Spinal cord (tissue), 9 donors: ENCODE measurements at regions not wholly inside any gene's neighbourhood (a gene's known extent, or its start where the extent isn't known, plus 50 kb on each side); places are given as distances from the start of the nearest gene placed in this dataset.
"Not testable (repeated sequence)": the region's sequence is repeated elsewhere in the genome, so short reads cannot be mapped to it uniquely, and the experiment has no call there.

ENCODE experiments used
- DNase-seq, 6 donors: peaks; one replicate each; pipeline versions ENCODE4 v3.0.0 to v3.0.0-alpha.2; 2013 to 2015; ENCODE audit warnings: low spot score in 6 of 6, low read depth in 4 of 6
- H3K27ac ChIP-seq: one replicate; pipeline ENCODE4 v1.5.1; 2013; ENCODE audit warnings: low read depth, low read length, control low read depth
- H3K27me3 ChIP-seq: one replicate; pipeline ENCODE4 v1.6.1; 2013; ENCODE audit warnings: low read length; ENCODE audit not compliant: control insufficient read depth, insufficient read depth
- H3K36me3 ChIP-seq: one replicate; pipeline ENCODE4 v1.6.1; 2013; ENCODE audit warnings: low read length; ENCODE audit not compliant: control insufficient read depth, insufficient read depth
- H3K4me1 ChIP-seq: one replicate; pipeline ENCODE4 v1.6.1; 2013; ENCODE audit warnings: low read length; ENCODE audit not compliant: control insufficient read depth, insufficient read depth
- H3K4me3 ChIP-seq: one replicate; pipeline ENCODE4 v1.5.1; 2013; ENCODE audit warnings: low read depth, low read length, control low read depth
- H3K9me3 ChIP-seq: one replicate; pipeline ENCODE4 v1.6.1; 2013; ENCODE audit warnings: low read length; ENCODE audit not compliant: control insufficient read depth, insufficient read depth
- WGBS: methylation state at CpG from one replicate; pipeline ENCODE4 v1.1.5; 2013; ENCODE audit warnings: missing lambda C conversion rate; ENCODE audit not compliant: insufficient coverage; 5-methylcytosine and 5-hydroxymethylcytosine counted together
- donor health status: healthy.

DNA sequence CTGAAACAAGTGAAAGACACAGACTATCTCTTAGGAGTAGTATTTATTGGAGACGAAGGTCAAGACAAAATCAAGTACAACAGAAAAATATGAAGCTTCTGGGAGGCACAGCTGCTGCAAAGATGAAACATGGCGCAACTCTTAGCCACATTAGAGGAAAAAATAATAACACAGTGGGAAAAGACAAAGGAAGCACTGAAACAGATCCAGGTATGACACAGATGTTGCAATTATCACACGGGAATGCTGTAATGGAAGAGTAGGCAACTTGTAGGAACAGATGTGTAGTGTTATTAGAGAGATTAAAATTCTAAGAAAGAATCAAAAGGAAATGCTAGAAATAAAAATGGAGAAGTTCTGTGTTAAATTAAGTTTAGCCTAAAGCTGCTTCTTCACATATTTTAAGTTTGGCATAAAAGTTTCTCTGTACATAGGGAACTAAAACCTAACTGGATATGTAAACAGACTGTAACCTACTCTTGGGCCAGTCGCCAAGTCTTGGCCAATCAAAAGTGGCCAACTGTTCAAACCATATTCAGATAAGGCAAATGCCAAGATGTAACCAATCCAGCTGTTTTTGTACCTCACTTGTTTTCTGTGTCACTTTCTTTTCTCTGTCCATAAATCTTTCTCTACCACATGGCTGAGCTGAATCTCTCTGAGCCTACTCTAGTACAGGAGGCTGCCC lies 1132.0 kb upstream of the LRRTM3 start:
- H3K27ac ChIP-seq = no peak overlapping the region
- DNase-seq = peak in 1 of 6 donors; percentile 26
- H3K36me3 ChIP-seq = no peaks in the 10 kb centered on the region
- H3K9me3 ChIP-seq = no peaks in the 10 kb centered on the region
- H3K27me3 ChIP-seq = no peaks in the 10 kb centered on the region
- no peak overlapping the region for H3K4me3 ChIP-seq
- 78% methylated on average over 3 of the region's 4 CpGs for WGBS
- H3K4me1 ChIP-seq = no peaks in the 10 kb centered on the region

- not testable (repeated sequence) for H3K4me1 ChIP-seq, H3K9me3 ChIP-seq, H3K27me3 ChIP-seq, H3K36me3 ChIP-seq, H3K4me3 ChIP-seq, DNase-seq, H3K27ac ChIP-seq
- 96% methylated on average over 13 of the region's 19 CpGs for WGBS
Observed at GRCh38 chr10:65794861-65795260, 1131.0 kb upstream of the LRRTM3 start.

DNA sequence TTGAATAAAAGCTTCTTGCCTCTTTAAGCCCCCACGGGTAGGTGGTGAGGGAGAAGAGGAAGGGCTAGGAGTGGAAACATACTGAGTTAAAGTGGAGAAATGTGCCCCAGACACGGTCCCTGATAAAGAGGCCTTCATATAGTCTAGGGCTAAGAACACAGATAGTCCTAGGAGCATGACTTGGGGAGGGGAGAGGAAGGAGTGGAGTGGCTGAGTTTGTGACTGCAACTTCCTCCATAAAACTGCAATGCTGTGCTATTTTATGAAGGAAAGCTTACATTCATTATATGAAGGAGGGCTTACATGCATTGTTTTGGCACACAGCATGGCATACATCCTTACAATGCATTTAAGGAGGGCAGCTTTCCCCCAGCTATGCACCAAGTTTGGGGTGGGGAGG lies 1129.4 kb upstream of the LRRTM3 start:
- no peaks in the 10 kb centered on the region for H3K4me1 ChIP-seq

GRCh38 chr10:65798133-65798532 lies 1127.7 kb upstream of the LRRTM3 start:
- no peak for DNase-seq
- Histone ChIP-seq H3K36me3 (no peaks in the 10 kb centered on the region), H3K27ac (no peak overlapping the region), H3K4me3 (no peak overlapping the region), H3K9me3 (no peaks in the 10 kb centered on the region), H3K27me3 (no peaks in the 10 kb centered on the region), H3K4me1 (no peaks in the 10 kb centered on the region)
- 97% methylated on average over 3 of the region's 3 CpGs for WGBS

More for the DNA sequence above, 1129.4 kb upstream of the LRRTM3 start:
- no peak for DNase-seq
- Histone ChIP-seq H3K9me3 (no peaks in the 10 kb centered on the region), H3K36me3 (no peaks in the 10 kb centered on the region), H3K4me3 (no peak overlapping the region), H3K27me3 (no peaks in the 10 kb centered on the region), H3K27ac (no peak overlapping the region)
- WGBS = 54% methylated on average over 2 of the region's 2 CpGs

GRCh38 chr10:65802391-65802790 lies 1123.4 kb upstream of the LRRTM3 start:
- no peak overlapping the region for H3K4me3 ChIP-seq
- no peaks in the 10 kb centered on the region for H3K36me3 ChIP-seq
- WGBS = no CpG with 5 or more reads among the region's 2 CpGs
- no peaks in the 10 kb centered on the region for H3K27me3 ChIP-seq
- H3K9me3 ChIP-seq = no peaks in the 10 kb centered on the region
- DNase-seq = no peak
- no peak overlapping the region for H3K27ac ChIP-seq
- no peaks in the 10 kb centered on the region for H3K4me1 ChIP-seq

- Histone ChIP-seq H3K9me3 (no peaks in the 10 kb centered on the region), H3K27me3 (no peaks in the 10 kb centered on the region), H3K36me3 (no peaks in the 10 kb centered on the region), H3K4me3 (no peak overlapping the region), H3K4me1 (no peaks in the 10 kb centered on the region), H3K27ac (no peak overlapping the region)
- DNase-seq = peak in 2 of 6 donors; percentile 47 to 58
- 40% methylated on average over 1 of the region's 1 CpG for WGBS
Observed at GRCh38 chr10:65805511-65805910, 1120.3 kb upstream of the LRRTM3 start.

GRCh38 chr10:65805993-65806392 lies 1119.8 kb upstream of the LRRTM3 start:
- no CpG with 5 or more reads among the region's 1 CpG for WGBS
- Histone ChIP-seq H3K27me3 (no peaks in the 10 kb centered on the region), H3K36me3 (no peaks in the 10 kb centered on the region), H3K4me3 (no peak overlapping the region), H3K4me1 (no peaks in the 10 kb centered on the region), H3K9me3 (no peaks in the 10 kb centered on the region), H3K27ac (no peak overlapping the region)
- DNase-seq = peak in 2 of 6 donors; percentile 9 to 16

GRCh38 chr10:65808687-65809333 lies 1117.0 kb upstream of the LRRTM3 start:
- Histone ChIP-seq H3K36me3 (no peaks in the 10 kb centered on the region), H3K27me3 (no peaks in the 10 kb centered on the region), H3K4me3 (no peak overlapping the region), H3K9me3 (no peaks in the 10 kb centered on the region), H3K27ac (no peak overlapping the region), H3K4me1 (no peaks in the 10 kb centered on the region)
- no peak for DNase-seq
- 100% methylated on average over 2 of the region's 3 CpGs for WGBS

DNA sequence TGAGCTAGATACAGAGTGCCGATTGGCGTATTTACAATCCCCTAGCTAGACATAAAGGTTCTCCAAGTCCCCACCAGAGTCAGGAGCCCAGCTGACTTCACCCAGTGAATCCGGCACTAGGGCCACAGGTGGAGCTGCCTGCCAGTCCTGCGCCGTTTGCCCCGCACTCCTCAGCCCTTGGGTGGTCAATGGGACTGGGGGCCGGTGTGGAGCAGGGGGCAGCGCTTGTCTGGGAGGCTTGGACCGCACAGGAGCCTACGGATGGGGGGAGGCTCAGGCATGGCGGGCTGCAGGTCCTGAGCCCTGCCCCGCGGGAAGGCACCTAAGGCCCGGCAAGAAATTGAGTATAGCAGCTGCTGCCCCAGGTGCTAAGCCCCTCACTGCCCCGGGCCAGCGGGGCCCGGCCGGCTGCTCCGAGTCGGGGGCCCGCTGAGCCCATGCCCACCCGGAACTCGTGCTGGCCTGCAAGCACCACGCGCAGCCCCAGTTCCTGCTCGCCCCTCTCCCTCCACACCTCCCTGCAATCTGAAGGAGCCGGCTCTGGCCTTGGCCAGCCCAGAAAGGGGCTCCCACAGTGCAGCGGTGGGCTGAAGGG lies 1113.8 kb upstream of the LRRTM3 start:
- H3K4me3 ChIP-seq = no peak overlapping the region
- no peak overlapping the region for H3K27ac ChIP-seq
- no peaks in the 10 kb centered on the region for H3K27me3 ChIP-seq
- no peaks in the 10 kb centered on the region for H3K36me3 ChIP-seq
- H3K4me1 ChIP-seq = no peaks in the 10 kb centered on the region
- H3K9me3 ChIP-seq = no peaks in the 10 kb centered on the region
- DNase-seq = no peak
- WGBS = 96% methylated on average over 28 of the region's 28 CpGs

- no peak overlapping the region for H3K27ac ChIP-seq
- no CpG with 5 or more reads among the region's 1 CpG for WGBS
- peak in 2 of 6 donors; percentile 19 to 33 for DNase-seq
- no peaks in the 10 kb centered on the region for H3K9me3 ChIP-seq
- no peaks in the 10 kb centered on the region for H3K36me3 ChIP-seq
- no peaks in the 10 kb centered on the region for H3K27me3 ChIP-seq
- H3K4me1 ChIP-seq = no peaks in the 10 kb centered on the region
- H3K4me3 ChIP-seq = no peak overlapping the region
Observed at GRCh38 chr10:65816536-65816935, 1109.3 kb upstream of the LRRTM3 start.
